ENCODE measurements at regions not wholly inside any gene's neighbourhood (a gene's known extent, or its start where the extent isn't known, plus 50 kb on each side); places are given as distances from the start of the nearest gene placed in this dataset.

DNA sequence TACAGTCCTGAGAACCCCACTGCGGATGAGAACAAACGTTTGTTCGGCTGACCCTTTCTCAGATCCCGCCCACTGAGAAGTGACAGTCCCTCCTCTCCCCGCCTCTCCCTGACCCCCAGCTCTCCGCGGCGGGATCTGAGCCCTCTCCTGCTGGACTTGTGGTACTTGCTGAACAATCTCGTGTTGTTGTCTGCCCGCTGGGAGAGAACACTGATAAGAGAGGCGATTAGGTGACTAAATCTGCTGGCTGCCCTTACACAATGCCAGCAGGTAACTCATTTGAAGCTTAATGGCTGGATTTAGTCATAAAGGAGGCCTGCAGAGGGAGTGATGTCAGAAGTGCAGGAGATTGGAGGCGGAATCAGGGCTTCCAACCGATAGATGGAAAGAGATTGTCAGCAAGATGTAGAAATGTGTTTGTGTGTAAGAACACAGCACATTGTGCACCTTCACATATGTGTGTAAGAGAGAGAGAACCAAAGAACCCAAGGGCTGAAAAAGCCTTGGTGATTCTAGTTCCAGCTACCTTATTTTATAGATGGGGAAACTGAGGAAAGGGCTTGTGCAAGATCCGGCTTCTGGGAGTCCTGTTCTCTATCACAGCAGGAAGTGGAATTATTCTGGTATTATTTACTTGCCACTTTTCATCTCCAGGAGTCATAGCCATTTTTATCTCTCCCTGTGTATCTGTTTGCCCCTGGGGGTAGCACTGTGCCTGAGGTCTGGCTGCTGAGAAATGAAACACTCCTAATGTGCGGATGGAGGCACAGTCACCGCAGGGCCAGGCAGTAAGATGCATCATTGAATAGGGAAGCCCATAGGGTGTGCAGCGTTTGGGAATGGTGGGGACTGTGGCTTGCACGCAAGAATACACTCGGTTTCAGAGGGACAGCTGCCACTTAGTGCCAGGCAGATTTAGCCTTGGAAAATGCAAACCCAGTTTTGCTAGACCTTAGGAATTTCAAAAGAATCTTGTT, 203.7 kb upstream of the MSX2 start:
- H4K8ac ChIP-seq (ENCODE audit: extremely low read depth, insufficient read depth, low read length): no peak overlapping the region
- H3K14ac ChIP-seq (ENCODE audit: insufficient read length): no peak overlapping the region
- WGBS, 2 experiments (ENCODE audit: extremely low coverage in 1 of 2, insufficient coverage in 1 of 2, insufficient read length in 1 of 2, insufficient replicate concordance in 2 of 2, low coverage in 1 of 2, low lambda C conversion rate in 2 of 2, missing lambda C conversion rate in 1 of 2): 37% methylated on average over 19 of the region's 19 CpGs; no CpG with 5 or more reads in 1 of the 2 experiments
- H3K79me2 ChIP-seq (ENCODE audit: control insufficient read depth in 1 of 2, insufficient read depth in 2 of 2, low read length in 2 of 2): no peaks in the 10 kb centered on the region
- H2AK5ac ChIP-seq (ENCODE audit: low read depth, low read length): no peak overlapping the region
- no peak overlapping the region for H3K27ac ChIP-seq (ENCODE audit: low read depth, low read length)
- peaks cover 5% of the 10 kb centered on the region; the same call in 1 of the 2 replicates for H3K23me2 ChIP-seq (ENCODE audit: low read depth, low read length)
- no peaks in the 10 kb centered on the region for H3K36me3 ChIP-seq (ENCODE audit: control insufficient read depth in 2 of 4, insufficient read depth in 4 of 4, low read length in 3 of 4)
- CTCF ChIA-PET (ENCODE audit: partially characterized antibody): interaction anchor here (0.6 to 1.6 kb wide), 6 partner anchors 11 to 202 kb away, joined by 3 read pairs; no protein-coding TSS in a partner anchor
- H2BK120ac ChIP-seq (replicated peaks; ENCODE audit: low read depth, low read length): no peak overlapping the region
- no peak overlapping the region for H2BK12ac ChIP-seq (ENCODE audit: low read depth, low read length)
- no peaks in the 10 kb centered on the region for H3K9me3 ChIP-seq (ENCODE audit: insufficient read depth in 2 of 2, low read depth in 1 of 2, low read length in 1 of 2)
- peak; percentile 27 to 62 for DNase-seq (ENCODE audit: low read depth in 1 of 2, low spot score in 2 of 2)
- H4K91ac ChIP-seq (replicated peaks; ENCODE audit: insufficient read length, low read length): peak overlapping the region; percentile 31
- peak overlapping the region; percentile 35 to 51 for H3K4me2 ChIP-seq (ENCODE audit: insufficient read depth in 1 of 2, low read depth in 2 of 2, low read length in 2 of 2)
- H2BK20ac ChIP-seq (ENCODE audit: low read length): no peak overlapping the region
- peak overlapping the region in 1 of 4 experiments; percentile 43; a peak in 2 of 8 replicates for H3K4me3 ChIP-seq (ENCODE audit: extremely low read depth in 1 of 4, insufficient read depth in 2 of 4, low read depth in 3 of 4, low read length in 4 of 4)
- no peak overlapping the region for H3K4ac ChIP-seq (replicated peaks; ENCODE audit: insufficient read length, low read depth, low read length)
- H4K5ac ChIP-seq (ENCODE audit: insufficient read length, low read depth, low read length): no peak overlapping the region
- H3K18ac ChIP-seq (ENCODE audit: extremely low read depth, low read length): no peak overlapping the region
- peak overlapping the region; percentile 46; the same call in 1 of the 2 replicates for H2AFZ ChIP-seq (ENCODE audit: low read length)
- H2BK5ac ChIP-seq (ENCODE audit: low read depth, low read length): no peak overlapping the region
- no peaks in the 10 kb centered on the region for H3K79me1 ChIP-seq (ENCODE audit: low read depth, low read length)
- POLR2A ChIA-PET (ENCODE audit: partially characterized antibody): no interaction called here
- peak; percentile 87 for FAIRE-seq
- H3K56ac ChIP-seq (replicated peaks; ENCODE audit: insufficient read length, low read depth, low read length): no peak overlapping the region
- no peak overlapping the region for H3K9ac ChIP-seq (replicated peaks in 1 of 4; ENCODE audit: extremely low read depth in 1 of 4, low read depth in 3 of 4, low read length in 3 of 4)
- peaks cover 5 to 18% (median 8%) of the 10 kb centered on the region in 4 experiments for H3K27me3 ChIP-seq (replicated peaks in 1 of 4; ENCODE audit: control insufficient read depth in 3 of 4, extremely low read depth in 1 of 4, insufficient read depth in 3 of 4, low read length in 3 of 4)
- H3K4me1 ChIP-seq (replicated peaks in 1 of 4; ENCODE audit: control insufficient read depth in 3 of 4, insufficient read depth in 4 of 4, low read length in 3 of 4): peaks cover 0 to 5% (median 2%) of the 10 kb centered on the region in 4 experiments; a peak in 5 of 7 replicates
- H2BK15ac ChIP-seq (ENCODE audit: low read length): no peak overlapping the region
- H4K20me1 ChIP-seq (replicated peaks in 1 of 2; ENCODE audit: control insufficient read depth in 1 of 2, insufficient read depth in 2 of 2, low read length in 2 of 2): no peaks in the 10 kb centered on the region
- H3K23ac ChIP-seq (ENCODE audit: insufficient read length): no peak overlapping the region
- 0 out of 2 replicates have a peak, but pooled peaks have one; percentile 10 for TF ChIP-seq SP1 (IDR thresholded peaks at IDR 0.05; ENCODE audit: low read depth, low read length)
- TF ChIP-seq KDM4A (IDR thresholded peaks at IDR 0.05; ENCODE audit: low read depth, low read length, severe bottlenecking): no peak
- TF ChIP-seq SUZ12 (IDR thresholded peaks at IDR 0.05; ENCODE audit: low read length): no peak
- TF ChIP-seq, protein P1, sequence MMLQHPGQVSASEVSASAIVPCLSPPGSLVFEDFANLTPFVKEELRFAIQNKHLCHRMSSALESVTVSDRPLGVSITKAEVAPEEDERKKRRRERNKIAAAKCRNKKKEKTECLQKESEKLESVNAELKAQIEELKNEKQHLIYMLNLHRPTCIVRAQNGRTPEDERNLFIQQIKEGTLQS (IDR thresholded peaks at IDR 0.05; ENCODE audit: insufficient read depth, low read depth, low read length): no peak
- TF ChIP-seq RXRA (IDR thresholded peaks at IDR 0.05; ENCODE audit: insufficient read depth, low read depth, low read length): no peak
- no peak for TF ChIP-seq POLR2A (IDR thresholded peaks at IDR 0.05; ENCODE audit: control extremely low read depth in 1 of 2, low read depth in 2 of 2, low read length in 2 of 2)
- TF ChIP-seq RAD21 (IDR thresholded peaks at IDR 0.05 in 1 of 2, conservative IDR thresholded peaks at IDR 0.05 in 1 of 2; ENCODE audit: low read depth in 2 of 2, low read length in 2 of 2): peak in 1 of 2 experiments; percentile 19; a peak in 2 of 4 replicates
- TF ChIP-seq TBP (IDR thresholded peaks at IDR 0.05; ENCODE audit: low read depth, low read length): no peak
- TF ChIP-seq FOSL1 (IDR thresholded peaks at IDR 0.05; ENCODE audit: insufficient read depth, low read depth, low read length): no peak
- no peak for TF ChIP-seq SIX5 (IDR thresholded peaks at IDR 0.05; ENCODE audit: low read depth, low read length)
- no peak for TF ChIP-seq RFX5 (IDR thresholded peaks at IDR 0.05; ENCODE audit: borderline replicate concordance, low read depth, low read length)
